Large intestine (tissue), 3 donors: ENCODE measurements at regions not wholly inside any gene's neighbourhood (a gene's known extent, or its start where the extent isn't known, plus 50 kb on each side); places are given as distances from the start of the nearest gene placed in this dataset.
"Not testable (repeated sequence)": the region's sequence is repeated elsewhere in the genome, so short reads cannot be mapped to it uniquely, and the experiment has no call there.

ENCODE experiments used
- DNase-seq, 2 donors: peaks; one replicate each; pipeline versions ENCODE4 v3.0.0 to v3.0.0-alpha.2; 2013
- H3K27ac ChIP-seq: one replicate; pipeline ENCODE4 v1.5.1; 2013; ENCODE audit warnings: low read length
- H3K27me3 ChIP-seq: 2 replicates; pipeline ENCODE4 v1.6.1; 2013; ENCODE audit warnings: low read length; ENCODE audit not compliant: control insufficient read depth, insufficient read depth
- H3K36me3 ChIP-seq: 2 replicates; pipeline ENCODE4 v1.6.1; 2013; ENCODE audit warnings: low read length; ENCODE audit not compliant: control insufficient read depth, insufficient read depth
- H3K4me1 ChIP-seq: one replicate; pipeline ENCODE4 v1.6.1; 2013; ENCODE audit warnings: low read length; ENCODE audit not compliant: control insufficient read depth, insufficient read depth
- H3K4me3 ChIP-seq: one replicate; pipeline ENCODE4 v1.5.1; 2013; ENCODE audit warnings: low read length
- H3K9me3 ChIP-seq: one replicate; pipeline ENCODE4 v1.6.1; 2013; ENCODE audit warnings: mild to moderate bottlenecking, low read depth, low read length, moderate library complexity; ENCODE audit not compliant: control insufficient read depth
- WGBS: methylation state at CpG from one replicate; pipeline ENCODE4 v1.1.5; 2013; ENCODE audit warnings: low lambda C conversion rate; ENCODE audit not compliant: insufficient coverage; 5-methylcytosine and 5-hydroxymethylcytosine counted together

- Histone ChIP-seq H3K4me1 (peaks cover 22% of the 10 kb centered on the region), H3K4me3 (no peak overlapping the region), H3K9me3 (no peaks in the 10 kb centered on the region), H3K27ac (no peak overlapping the region), H3K36me3 (no peaks in the 10 kb centered on the region), H3K27me3 (no peaks in the 10 kb centered on the region)
- WGBS, result no CpG with 5 or more reads among the region's 1 CpG
- DNase-seq, result no peak
These were observed 53.1 kb upstream of the CEP295 start for GRCh38 chr11:93608364-93608763.

DNA sequence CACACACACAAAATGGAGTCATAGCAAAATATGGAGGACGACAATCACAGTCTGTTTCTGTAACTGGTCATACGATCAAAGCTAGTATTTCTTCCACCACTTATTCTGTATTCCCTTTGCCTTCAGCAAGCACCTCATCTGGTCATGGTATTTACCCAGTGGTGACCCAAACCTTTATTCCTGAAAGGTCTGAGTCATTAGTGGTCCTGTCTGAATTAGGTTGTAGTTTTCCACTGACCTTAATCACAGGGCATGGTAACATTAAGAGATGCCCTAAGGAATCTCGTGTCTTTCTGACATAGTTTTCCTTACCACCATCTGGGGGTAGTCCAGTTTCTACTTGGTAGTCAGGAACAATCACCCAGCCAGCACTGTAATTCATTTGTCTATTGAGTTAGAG lies 54.8 kb upstream of the CEP295 start:
- WGBS, result no CpG with 5 or more reads among the region's 3 CpGs
- H3K27ac ChIP-seq, result no peak overlapping the region
- no peaks in the 10 kb centered on the region for H3K9me3 ChIP-seq
- H3K4me3 ChIP-seq, result no peak overlapping the region
- H3K4me1 ChIP-seq, result peaks cover 8% of the 10 kb centered on the region
- DNase-seq, result no peak
- no peaks in the 10 kb centered on the region for H3K36me3 ChIP-seq
- no peaks in the 10 kb centered on the region for H3K27me3 ChIP-seq

- peaks cover 3% of the 10 kb centered on the region for H3K4me1 ChIP-seq
- no peaks in the 10 kb centered on the region for H3K27me3 ChIP-seq
- no peaks in the 10 kb centered on the region for H3K36me3 ChIP-seq
- WGBS, result no CpG with 5 or more reads among the region's 2 CpGs
- no peak for DNase-seq
- H3K4me3 ChIP-seq, result no peak overlapping the region
- no peak overlapping the region for H3K27ac ChIP-seq
- no peaks in the 10 kb centered on the region for H3K9me3 ChIP-seq
These were observed 55.2 kb upstream of the CEP295 start for GRCh38 chr11:93606314-93606713.

DNA sequence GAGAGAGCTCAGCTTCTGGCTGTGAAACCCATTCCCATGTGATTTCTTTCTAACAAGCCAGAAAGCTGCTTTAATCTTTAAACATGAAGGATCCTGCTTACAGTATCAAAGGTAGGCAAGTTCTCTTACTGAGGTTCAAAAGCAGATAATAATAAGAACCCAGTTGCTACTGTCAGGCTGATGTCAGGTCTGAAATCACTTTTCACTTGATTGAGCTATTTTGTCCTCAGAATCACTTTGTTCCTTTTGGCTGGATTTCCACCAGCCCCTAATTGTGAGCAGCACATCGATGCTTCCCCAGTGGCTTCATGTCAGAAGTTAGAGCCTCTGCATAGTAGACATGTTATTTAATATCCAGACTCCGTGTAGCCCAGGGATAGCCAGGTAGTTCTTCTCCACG lies 55.8 kb upstream of the CEP295 start:
- WGBS, result no CpG with 5 or more reads among the region's 3 CpGs
- no peaks in the 10 kb centered on the region for H3K9me3 ChIP-seq
- no peaks in the 10 kb centered on the region for H3K36me3 ChIP-seq
- no peak overlapping the region for H3K27ac ChIP-seq
- no peaks in the 10 kb centered on the region for H3K4me1 ChIP-seq
- DNase-seq, result no peak
- no peaks in the 10 kb centered on the region for H3K27me3 ChIP-seq
- H3K4me3 ChIP-seq, result no peak overlapping the region

- no peak for DNase-seq
- no CpG with 5 or more reads among the region's 4 CpGs for WGBS
- no peaks in the 10 kb centered on the region for H3K27me3 ChIP-seq
- no peaks in the 10 kb centered on the region for H3K36me3 ChIP-seq
- no peaks in the 10 kb centered on the region for H3K4me1 ChIP-seq
- no peak overlapping the region for H3K4me3 ChIP-seq
- H3K9me3 ChIP-seq, result no peaks in the 10 kb centered on the region
- no peak overlapping the region for H3K27ac ChIP-seq
These were observed 57.3 kb upstream of the CEP295 start for GRCh38 chr11:93604008-93604660.

DNA sequence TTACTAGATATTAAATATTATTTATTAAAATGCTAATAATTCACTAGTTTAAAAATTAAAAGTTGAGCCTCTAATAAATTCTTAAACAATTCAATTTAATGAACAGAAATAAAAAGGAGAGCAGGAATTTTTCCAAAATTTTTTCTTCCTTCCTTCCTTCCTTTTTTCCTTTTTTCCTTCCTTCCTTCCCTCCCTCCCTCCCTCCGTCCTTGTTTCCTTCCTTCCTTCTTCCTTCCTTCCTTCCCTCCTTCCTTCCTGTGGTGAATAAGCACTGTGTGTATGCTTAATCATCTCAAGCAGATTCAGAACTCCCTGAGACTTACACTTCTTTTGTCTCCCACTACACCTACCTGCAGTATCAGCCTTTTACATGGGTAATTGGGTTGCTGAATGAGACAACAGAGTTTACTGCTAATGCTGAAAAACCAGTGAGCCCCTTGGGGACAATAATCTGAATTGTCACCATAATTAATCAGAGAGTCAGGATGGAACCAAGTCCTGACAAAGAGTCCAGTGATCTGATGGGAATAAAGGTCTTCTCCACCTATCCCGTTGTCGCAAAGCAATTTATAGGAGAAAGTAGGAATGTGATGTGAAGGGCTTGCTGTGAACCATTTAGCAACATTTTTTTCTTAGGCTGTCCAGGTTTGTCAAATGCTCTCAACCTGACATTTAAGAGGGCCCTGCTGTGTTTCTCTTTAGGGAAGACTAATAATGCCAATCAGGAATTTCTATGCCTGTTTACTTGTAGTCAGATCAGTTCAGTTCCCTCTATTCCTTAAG lies 58.1 kb upstream of the CEP295 start:
- Histone ChIP-seq H3K36me3 (no peaks in the 10 kb centered on the region), H3K4me3 (no peak overlapping the region), H3K4me1 (no peaks in the 10 kb centered on the region), H3K27ac (no peak overlapping the region), H3K27me3 (no peaks in the 10 kb centered on the region), H3K9me3 (no peaks in the 10 kb centered on the region)
- DNase-seq, result peak in 1 of 2 donors; percentile 47
- 46% methylated on average over 2 of the region's 3 CpGs for WGBS

DNA sequence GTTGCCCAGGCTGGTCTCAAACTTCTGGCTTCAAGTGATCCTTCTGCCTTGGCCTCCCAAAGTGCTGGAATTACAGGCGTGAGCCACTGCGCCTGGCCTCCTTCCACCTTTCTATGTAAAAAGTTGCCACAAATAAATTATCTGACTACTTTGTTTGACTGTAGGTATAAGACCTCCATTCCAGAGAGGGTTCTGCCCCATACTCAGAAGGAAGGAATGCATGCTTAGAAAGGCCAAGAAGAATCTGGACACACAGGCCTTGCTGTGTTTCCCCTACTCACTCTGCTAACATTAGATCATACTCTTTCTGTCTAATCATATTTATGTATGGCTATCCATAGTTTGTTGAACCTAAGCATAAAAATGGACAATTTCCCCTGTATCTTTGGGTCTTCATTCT lies 53.0 kb upstream of the SMCO4 start:
- DNase-seq, H3K9me3 ChIP-seq, H3K4me1 ChIP-seq, H3K27ac ChIP-seq, H3K27me3 ChIP-seq, H3K36me3 ChIP-seq, H3K4me3 ChIP-seq: not testable (repeated sequence)
- no CpG with 5 or more reads among the region's 2 CpGs for WGBS
